ENCODE measurements at regions not wholly inside any gene's neighbourhood (a gene's known extent, or its start where the extent isn't known, plus 50 kb on each side); places are given as distances from the start of the nearest gene placed in this dataset.

GRCh38 chr20:62550087-62550632 is 74.4 kb upstream of the GATA5 start:
- no peak for TF ChIP-seq EP300 (IDR thresholded peaks at IDR 0.05; ENCODE audit: low read depth)
- TF ChIP-seq POLR2AphosphoS5 (IDR thresholded peaks at IDR 0.05), result peak in 1 of 3 donors; percentile 13
- TF ChIP-seq, protein P1, sequence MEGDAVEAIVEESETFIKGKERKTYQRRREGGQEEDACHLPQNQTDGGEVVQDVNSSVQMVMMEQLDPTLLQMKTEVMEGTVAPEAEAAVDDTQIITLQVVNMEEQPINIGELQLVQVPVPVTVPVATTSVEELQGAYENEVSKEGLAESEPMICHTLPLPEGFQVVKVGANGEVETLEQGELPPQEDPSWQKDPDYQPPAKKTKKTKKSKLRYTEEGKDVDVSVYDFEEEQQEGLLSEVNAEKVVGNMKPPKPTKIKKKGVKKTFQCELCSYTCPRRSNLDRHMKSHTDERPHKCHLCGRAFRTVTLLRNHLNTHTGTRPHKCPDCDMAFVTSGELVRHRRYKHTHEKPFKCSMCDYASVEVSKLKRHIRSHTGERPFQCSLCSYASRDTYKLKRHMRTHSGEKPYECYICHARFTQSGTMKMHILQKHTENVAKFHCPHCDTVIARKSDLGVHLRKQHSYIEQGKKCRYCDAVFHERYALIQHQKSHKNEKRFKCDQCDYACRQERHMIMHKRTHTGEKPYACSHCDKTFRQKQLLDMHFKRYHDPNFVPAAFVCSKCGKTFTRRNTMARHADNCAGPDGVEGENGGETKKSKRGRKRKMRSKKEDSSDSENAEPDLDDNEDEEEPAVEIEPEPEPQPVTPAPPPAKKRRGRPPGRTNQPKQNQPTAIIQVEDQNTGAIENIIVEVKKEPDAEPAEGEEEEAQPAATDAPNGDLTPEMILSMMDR (IDR thresholded peaks at IDR 0.05), result no peak
- Histone ChIP-seq H3K36me3 (no peaks in the 10 kb centered on the region), H3K9me3 (no peaks in the 10 kb centered on the region), H3K27ac (peak overlapping the region; percentile 69 to 92 (median 82)), H3K4me1 (peaks cover 0 to 21% (median 9%) of the 10 kb centered on the region in 4 donors), H3K4me3 (peak overlapping the region in 3 of 4 donors; percentile 36 to 47 (median 45)), H3K27me3 (peaks cover 78% of the 10 kb centered on the region)
- intact Hi-C loops (cut with DNase I; ENCODE audit: low total_unique reads) (no loop called here), in situ Hi-C loops (cut with MboI; ENCODE audit: low pct_ligation_motif_present in 1 of 4, low pct_unique_long_range_greater_than_20kb in 1 of 4, low sequenced_read_pairs in 3 of 4) (no loop called here)
- 8% methylated on average over 24 of the region's 32 CpGs; no CpG with 5 or more reads in 1 of the 2 donors for WGBS, 2 donors (ENCODE audit: low coverage in 1 of 2)
- no peak for DNase-seq

DNA sequence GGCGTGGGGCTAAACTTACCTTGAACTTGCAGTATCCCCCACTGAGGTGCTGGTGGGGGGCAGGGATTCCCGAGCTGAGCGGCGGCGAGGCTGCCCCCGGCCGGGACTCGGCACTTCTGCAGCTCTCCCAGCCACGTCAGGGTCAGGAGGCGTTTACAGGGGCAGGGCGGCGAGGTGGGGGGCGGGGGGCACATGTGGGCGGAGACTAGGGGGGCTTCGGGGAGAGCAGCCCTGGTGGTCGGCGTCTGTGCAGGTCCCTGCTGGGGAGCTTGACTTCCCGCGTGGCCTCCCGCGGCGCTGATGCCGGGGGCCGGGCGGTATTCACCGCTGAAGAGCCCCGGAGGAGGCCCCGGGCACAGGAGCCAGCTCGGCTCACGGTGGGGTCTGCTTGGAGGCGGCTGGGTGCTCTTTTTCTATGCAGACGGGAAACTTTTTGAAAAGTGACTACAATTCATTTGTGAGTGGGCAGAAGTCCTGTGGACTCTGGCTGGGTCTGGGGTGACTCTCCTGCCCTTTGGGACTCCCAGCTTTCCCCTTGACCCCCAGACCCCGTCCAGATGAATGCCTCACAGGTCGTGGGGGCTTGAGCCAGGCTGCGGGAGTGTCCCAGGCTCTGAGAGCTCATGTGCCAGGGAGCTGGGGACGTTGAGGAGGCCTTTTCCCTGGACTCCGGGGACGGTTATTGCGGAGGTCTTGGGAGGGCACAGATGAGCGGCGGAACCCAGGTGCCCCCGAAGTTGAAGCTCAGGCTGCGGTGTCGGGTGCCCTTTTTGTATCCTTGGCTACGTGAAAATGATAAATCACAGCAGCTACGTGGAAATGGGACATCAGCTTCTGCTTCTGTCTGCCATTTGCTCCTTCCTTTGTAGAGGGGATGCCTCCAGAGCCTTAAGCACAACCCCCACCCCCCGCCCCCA is 75.9 kb upstream of the GATA5 start:
- Histone ChIP-seq H3K27ac (peak overlapping the region; percentile 69 to 92 (median 82)), H3K4me1 (peaks cover 9 to 32% (median 19%) of the 10 kb centered on the region in 4 donors), H3K36me3 (no peaks in the 10 kb centered on the region), H3K27me3 (peaks cover 94% of the 10 kb centered on the region), H3K9me3 (no peaks in the 10 kb centered on the region), H3K4me3 (peak overlapping the region; percentile 36 to 51 (median 46))
- no peak for TF ChIP-seq POLR2AphosphoS5 (IDR thresholded peaks at IDR 0.05)
- no peak for TF ChIP-seq POLR2A (IDR thresholded peaks at IDR 0.05)
- TF ChIP-seq EP300 (IDR thresholded peaks at IDR 0.05; ENCODE audit: low read depth), result no peak
- TF ChIP-seq, protein P1 (IDR thresholded peaks at IDR 0.05), result no peak
- in situ Hi-C loops (cut with MboI; ENCODE audit: low pct_ligation_motif_present in 1 of 4, low pct_unique_long_range_greater_than_20kb in 1 of 4, low sequenced_read_pairs in 3 of 4) (no loop called here), intact Hi-C loops (cut with DNase I; ENCODE audit: low total_unique reads) (no loop called here)
- WGBS, 2 donors (ENCODE audit: low coverage in 1 of 2), result 27% methylated on average over 39 of the region's 47 CpGs; no CpG with 5 or more reads in 1 of the 2 donors
- no peak for DNase-seq

DNA sequence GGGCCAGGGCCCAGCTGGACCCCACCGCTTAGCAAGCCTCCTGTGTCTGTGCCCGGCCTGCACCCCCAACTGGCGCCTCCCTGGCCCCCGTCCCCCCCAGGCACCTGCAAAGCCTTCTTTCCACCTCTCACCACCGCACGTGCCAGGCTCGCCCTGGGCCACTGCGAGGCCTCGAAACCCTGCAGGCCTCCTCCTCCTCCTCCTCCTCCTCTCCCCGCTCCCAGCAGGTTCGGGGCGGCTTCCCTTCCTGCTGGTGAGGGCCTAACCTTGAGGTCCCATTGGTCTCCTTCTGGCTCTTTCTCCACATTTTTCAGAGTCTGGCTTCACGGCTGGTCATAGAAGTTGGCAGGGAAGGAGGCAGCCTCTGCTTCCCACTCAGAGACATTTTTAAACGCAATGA is 76.8 kb upstream of the GATA5 start:
- H3K4me1 ChIP-seq, result peaks cover 11 to 32% (median 20%) of the 10 kb centered on the region in 4 donors

More for the DNA sequence above, 76.8 kb upstream of the GATA5 start:
- Histone ChIP-seq H3K36me3 (no peaks in the 10 kb centered on the region), H3K27me3 (peaks cover 96% of the 10 kb centered on the region), H3K27ac (peak overlapping the region in 3 of 4 donors; percentile 25 to 92 (median 84)), H3K9me3 (no peaks in the 10 kb centered on the region), H3K4me3 (no peak overlapping the region)
- TF ChIP-seq, protein P1 (IDR thresholded peaks at IDR 0.05), result no peak
- TF ChIP-seq POLR2A (IDR thresholded peaks at IDR 0.05) (no peak), EP300 (IDR thresholded peaks at IDR 0.05; ENCODE audit: low read depth) (no peak), POLR2AphosphoS5 (IDR thresholded peaks at IDR 0.05) (no peak)
- DNase-seq, result no peak
- in situ Hi-C loops (cut with MboI; ENCODE audit: low pct_ligation_motif_present in 1 of 4, low pct_unique_long_range_greater_than_20kb in 1 of 4, low sequenced_read_pairs in 3 of 4), result no loop called here
- intact Hi-C loops (cut with DNase I; ENCODE audit: low total_unique reads), result no loop called here
- WGBS, 2 donors (ENCODE audit: low coverage in 1 of 2), result 51 to 81% methylated on average over 7 to 14 of the region's 14 CpGs
